NT2/D1 (cell line): ENCODE measurements at regions not wholly inside any gene's neighbourhood (a gene's known extent, or its start where the extent isn't known, plus 50 kb on each side); places are given as distances from the start of the nearest gene placed in this dataset.

Source experiments
- DNase-seq: peaks from one replicate; pipeline ENCODE4 v3.0.0-alpha.2; 2011; ENCODE audit warnings: low read depth, low spot score
- H3K27me3 ChIP-seq: 2 replicates; pipeline ENCODE4 v1.6.0; 2011; ENCODE audit warnings: mild to moderate bottlenecking; ENCODE audit not compliant: insufficient read length, insufficient read depth
- H3K36me3 ChIP-seq: 2 replicates; pipeline ENCODE4 v1.6.1; 2011; ENCODE audit warnings: mild to moderate bottlenecking, low read length, mixed read lengths; ENCODE audit not compliant: insufficient read depth, insufficient read length
- H3K4me1 ChIP-seq: 2 replicates; pipeline ENCODE4 v1.5.1; 2011; ENCODE audit not compliant: insufficient read depth, insufficient read length
- H3K4me3 ChIP-seq: 2 replicates; pipeline ENCODE4 v1.5.1; 2011; ENCODE audit warnings: low read depth; ENCODE audit not compliant: insufficient read length
- H3K9ac ChIP-seq: 2 replicates; pipeline ENCODE4 v1.6.0; 2011; ENCODE audit warnings: low read depth; ENCODE audit not compliant: insufficient read length
- H3K9me3 ChIP-seq: 2 replicates; pipeline ENCODE4 v1.5.1; 2011; ENCODE audit warnings: mild to moderate bottlenecking, low read length; ENCODE audit not compliant: insufficient read depth
- SUZ12 ChIP-seq: IDR thresholded peaks from 2 replicates; pipeline ENCODE4 v1.6.1; 2011; ENCODE audit not compliant: insufficient read length, insufficient read depth; ENCODE audit errors: extremely low read depth
- YY1 ChIP-seq: IDR thresholded peaks from 2 replicates; pipeline ENCODE4 v1.6.1; 2011; ENCODE audit not compliant: insufficient read length, insufficient read depth
- ZNF274 ChIP-seq: IDR thresholded peaks from 2 replicates; pipeline ENCODE4 v1.6.1; 2011; ENCODE audit warnings: mild to moderate bottlenecking, low read depth, low read length

DNA sequence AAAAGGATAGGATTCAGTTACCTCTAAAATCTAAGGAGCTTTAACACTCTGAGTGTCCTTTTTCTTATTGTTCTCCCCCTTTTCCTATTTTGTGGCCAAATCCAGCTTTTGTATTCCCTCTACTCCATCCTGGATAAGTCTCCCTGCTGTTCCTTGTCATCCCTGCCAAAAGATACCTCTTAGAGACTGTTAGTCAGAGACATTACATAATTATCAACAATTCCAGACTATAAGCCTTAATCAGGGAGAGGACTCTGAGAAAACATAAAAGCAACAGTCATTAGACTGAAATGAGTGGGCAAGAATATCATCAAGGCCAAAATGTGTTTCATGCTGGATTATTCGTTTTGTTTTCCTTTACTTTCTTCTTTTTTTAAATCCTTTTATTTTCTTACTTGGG is 206.9 kb downstream of the FAM47B start:
- Histone ChIP-seq H3K9ac (no peak overlapping the region), H3K27me3 (no peaks in the 10 kb centered on the region), H3K4me3 (no peak overlapping the region), H3K9me3 (no peaks in the 10 kb centered on the region), H3K36me3 (no peaks in the 10 kb centered on the region), H3K4me1 (no peaks in the 10 kb centered on the region)
- no peak for DNase-seq
- TF ChIP-seq SUZ12: no peak
- TF ChIP-seq ZNF274: no peak
- TF ChIP-seq YY1: no peak

DNA sequence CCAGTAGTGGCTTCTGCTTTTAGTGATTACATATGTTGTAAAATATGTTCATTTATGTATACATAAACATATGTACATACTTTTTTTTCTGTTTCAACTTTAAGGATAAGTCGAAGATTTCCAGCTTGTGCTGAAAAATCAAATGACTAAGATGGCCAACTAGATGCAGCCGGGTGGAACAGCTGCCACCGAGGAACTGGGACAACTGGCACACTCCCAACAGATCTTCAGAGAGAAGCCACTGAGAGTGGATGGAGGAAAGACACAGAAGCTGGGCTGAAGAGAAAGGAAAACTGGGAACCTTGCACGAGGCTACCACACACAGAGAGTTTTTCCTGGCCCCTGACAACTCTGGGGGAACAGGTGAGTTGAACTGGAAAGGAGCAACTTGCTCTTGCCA is 207.5 kb downstream of the FAM47B start:
- H3K9me3 ChIP-seq: no peaks in the 10 kb centered on the region
- H3K4me1 ChIP-seq: no peaks in the 10 kb centered on the region
- no peaks in the 10 kb centered on the region for H3K27me3 ChIP-seq
- DNase-seq: no peak
- no peaks in the 10 kb centered on the region for H3K36me3 ChIP-seq
- H3K9ac ChIP-seq: no peak overlapping the region
- H3K4me3 ChIP-seq: no peak overlapping the region
- no peak for TF ChIP-seq ZNF274
- no peak for TF ChIP-seq YY1
- TF ChIP-seq SUZ12: no peak

DNA sequence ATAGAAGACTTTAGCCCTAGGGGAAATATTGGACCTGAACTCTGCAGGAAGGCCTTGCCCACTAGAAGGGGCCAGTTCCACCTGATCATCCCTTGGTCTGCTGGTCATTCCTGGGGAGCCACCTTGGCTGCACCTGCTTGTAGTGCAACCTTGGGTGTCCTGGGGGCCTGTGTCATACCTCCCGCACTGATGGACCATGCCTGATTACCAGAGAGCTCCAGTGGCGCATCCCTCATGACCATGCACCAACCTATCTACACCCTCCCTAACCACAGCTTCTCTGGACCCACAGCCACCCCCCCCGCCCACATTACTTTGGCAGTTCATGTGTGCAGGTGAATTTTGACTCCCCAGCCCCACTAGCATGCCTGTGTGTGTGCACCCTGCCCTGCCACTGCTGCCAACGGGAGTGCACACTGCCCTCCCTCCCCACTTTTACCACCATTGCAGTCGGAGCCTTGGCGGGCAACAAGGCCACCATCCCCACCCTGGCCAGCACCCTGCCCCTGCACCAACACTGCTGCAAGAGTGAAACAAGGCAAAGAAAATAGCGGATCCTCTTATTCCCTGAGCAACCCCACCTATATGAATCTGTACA is 208.1 kb downstream of the FAM47B start:
- no peak overlapping the region for H3K9ac ChIP-seq
- no peak for DNase-seq
- H3K27me3 ChIP-seq: no peaks in the 10 kb centered on the region
- H3K4me1 ChIP-seq: no peaks in the 10 kb centered on the region
- no peaks in the 10 kb centered on the region for H3K36me3 ChIP-seq
- no peak overlapping the region for H3K4me3 ChIP-seq
- TF ChIP-seq SUZ12: no peak
- TF ChIP-seq ZNF274: no peak
- TF ChIP-seq YY1: no peak
- H3K9me3 ChIP-seq: no peaks in the 10 kb centered on the region

DNA sequence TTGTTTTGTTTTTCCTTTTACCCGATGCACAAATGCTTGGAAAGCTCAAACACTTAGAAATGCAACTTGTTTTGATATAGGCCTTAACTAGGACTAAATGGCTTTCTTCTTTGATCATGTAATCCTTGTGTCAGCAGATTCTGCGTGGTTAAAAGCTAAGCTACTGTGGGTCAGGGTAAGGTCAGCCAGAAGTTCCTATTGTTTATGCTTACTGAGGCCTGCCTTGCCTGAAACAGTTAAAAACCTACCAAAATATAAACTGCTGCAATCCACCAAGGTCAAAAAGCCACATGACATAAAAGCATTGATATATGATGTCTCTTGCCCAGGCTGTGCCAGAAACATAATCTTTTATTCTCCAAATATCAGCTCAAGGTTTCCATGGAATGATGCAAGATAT is 223.4 kb downstream of the FAM47B start:
- Histone ChIP-seq H3K9me3 (no peaks in the 10 kb centered on the region), H3K4me1 (no peaks in the 10 kb centered on the region), H3K36me3 (no peaks in the 10 kb centered on the region), H3K4me3 (no peak overlapping the region), H3K27me3 (no peaks in the 10 kb centered on the region), H3K9ac (no peak overlapping the region)
- DNase-seq: no peak
- no peak for TF ChIP-seq ZNF274
- no peak for TF ChIP-seq YY1
- no peak for TF ChIP-seq SUZ12
